K562 (cell line): ENCODE measurements at regions not wholly inside any gene's neighbourhood (a gene's known extent, or its start where the extent isn't known, plus 50 kb on each side); places are given as distances from the start of the nearest gene placed in this dataset.

Experiments
- ATF4 ChIP-seq: fragments of 450-650 bp; formaldehyde crosslinking; IDR thresholded peaks from 2 replicates; pipeline ENCODE4 v1.4.0; 2022; ENCODE audit warnings: mild to moderate bottlenecking, moderate library complexity
- RUNX1 ChIP-seq: sonication (generic); IDR thresholded peaks from 2 replicates; pipeline ENCODE4 v1.6.1; 2016; ENCODE audit warnings: antibody characterized with exemption, low read depth
- SP1 ChIP-seq: sonication (generic); formaldehyde crosslinking; IDR thresholded peaks from 2 replicates; pipeline ENCODE4 v1.8.1; 2022; ENCODE audit warnings: mild to moderate bottlenecking, missing genetic modification reagents
- TCF7 ChIP-seq: sonication (generic); IDR thresholded peaks from 2 replicates; pipeline ENCODE4 v1.6.1; 2016; ENCODE audit warnings: antibody characterized with exemption, borderline replicate concordance
- TOE1 ChIP-seq, 2 experiments: fragments of 450-650 bp in 1 of 2; sonication (generic) in 1 of 2; formaldehyde crosslinking in 1 of 2; IDR thresholded peaks; 2 replicates each; pipeline versions ENCODE4 v1.7.1 to v1.8.0; 2016 to 2022; ENCODE audit warnings: borderline replicate concordance in 2 of 2, mild to moderate bottlenecking in 2 of 2, antibody characterized with exemption in 1 of 2, inconsistent platforms in 1 of 2, low read depth in 1 of 2, missing genetic modification reagents in 1 of 2, moderate library complexity in 1 of 2
- TF ChIP-seq, protein P1 (sequence below), 2 experiments: IDR thresholded peaks in 1 of 2; conservative IDR thresholded peaks in 1 of 2; 2 replicates each; pipeline ENCODE4 v1.6.1; 2016; ENCODE audit warnings: low read depth in 2 of 2, mild to moderate bottlenecking in 1 of 2, missing compliant biosample characterization in 1 of 2, missing genetic modification characterization in 1 of 2, moderate library complexity in 1 of 2
- TF ChIP-seq, protein P2 (sequence below), 3 experiments: fragments of 200-800 bp in 1 of 3; fragments of 250-450 bp in 1 of 3; fragments of 450-650 bp in 1 of 3; sonication (Bioruptor Pico) in 1 of 3; sonication (Bioruptor generic) in 1 of 3; formaldehyde crosslinking in 1 of 3; IDR thresholded peaks; 2 replicates each; pipeline versions ENCODE4 v1.6.1 to v1.8.0; 2016 to 2022; ENCODE audit warnings: mild to moderate bottlenecking in 2 of 3, missing genetic modification characterization in 2 of 3, missing compliant biosample characterization in 1 of 3, moderate library complexity in 1 of 3

- TF ChIP-seq ATF4 (CRISPR knock-in tag), result peak; percentile 76
- no peak for TF ChIP-seq TOE1 (IDR thresholded peaks at IDR 0.05; ENCODE audit: borderline replicate concordance)
- TF ChIP-seq TOE1 (CRISPR knock-in tag; IDR thresholded peaks at IDR 0.05; ENCODE audit: borderline replicate concordance, low read depth), result no peak
- no peak for TF ChIP-seq RUNX1
- TF ChIP-seq, protein P1, sequence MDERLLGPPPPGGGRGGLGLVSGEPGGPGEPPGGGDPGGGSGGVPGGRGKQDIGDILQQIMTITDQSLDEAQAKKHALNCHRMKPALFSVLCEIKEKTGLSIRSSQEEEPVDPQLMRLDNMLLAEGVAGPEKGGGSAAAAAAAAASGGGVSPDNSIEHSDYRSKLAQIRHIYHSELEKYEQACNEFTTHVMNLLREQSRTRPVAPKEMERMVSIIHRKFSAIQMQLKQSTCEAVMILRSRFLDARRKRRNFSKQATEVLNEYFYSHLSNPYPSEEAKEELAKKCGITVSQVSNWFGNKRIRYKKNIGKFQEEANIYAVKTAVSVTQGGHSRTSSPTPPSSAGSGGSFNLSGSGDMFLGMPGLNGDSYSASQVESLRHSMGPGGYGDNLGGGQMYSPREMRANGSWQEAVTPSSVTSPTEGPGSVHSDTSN (CRISPR knock-in tag; IDR thresholded peaks at IDR 0.05; ENCODE audit: low read depth), result no peak
- TF ChIP-seq, protein P1 (tag; conservative IDR thresholded peaks at IDR 0.05; ENCODE audit: low read depth), result no peak
- no peak for TF ChIP-seq SP1 (CRISPR knock-in tag)
- TF ChIP-seq, protein P2, sequence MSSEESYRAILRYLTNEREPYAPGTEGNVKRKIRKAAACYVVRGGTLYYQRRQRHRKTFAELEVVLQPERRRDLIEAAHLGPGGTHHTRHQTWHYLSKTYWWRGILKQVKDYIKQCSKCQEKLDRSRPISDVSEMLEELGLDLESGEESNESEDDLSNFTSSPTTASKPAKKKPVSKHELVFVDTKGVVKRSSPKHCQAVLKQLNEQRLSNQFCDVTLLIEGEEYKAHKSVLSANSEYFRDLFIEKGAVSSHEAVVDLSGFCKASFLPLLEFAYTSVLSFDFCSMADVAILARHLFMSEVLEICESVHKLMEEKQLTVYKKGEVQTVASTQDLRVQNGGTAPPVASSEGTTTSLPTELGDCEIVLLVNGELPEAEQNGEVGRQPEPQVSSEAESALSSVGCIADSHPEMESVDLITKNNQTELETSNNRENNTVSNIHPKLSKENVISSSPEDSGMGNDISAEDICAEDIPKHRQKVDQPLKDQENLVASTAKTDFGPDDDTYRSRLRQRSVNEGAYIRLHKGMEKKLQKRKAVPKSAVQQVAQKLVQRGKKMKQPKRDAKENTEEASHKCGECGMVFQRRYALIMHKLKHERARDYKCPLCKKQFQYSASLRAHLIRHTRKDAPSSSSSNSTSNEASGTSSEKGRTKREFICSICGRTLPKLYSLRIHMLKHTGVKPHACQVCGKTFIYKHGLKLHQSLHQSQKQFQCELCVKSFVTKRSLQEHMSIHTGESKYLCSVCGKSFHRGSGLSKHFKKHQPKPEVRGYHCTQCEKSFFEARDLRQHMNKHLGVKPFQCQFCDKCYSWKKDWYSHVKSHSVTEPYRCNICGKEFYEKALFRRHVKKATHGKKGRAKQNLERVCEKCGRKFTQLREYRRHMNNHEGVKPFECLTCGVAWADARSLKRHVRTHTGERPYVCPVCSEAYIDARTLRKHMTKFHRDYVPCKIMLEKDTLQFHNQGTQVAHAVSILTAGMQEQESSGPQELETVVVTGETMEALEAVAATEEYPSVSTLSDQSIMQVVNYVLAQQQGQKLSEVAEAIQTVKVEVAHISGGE (CRISPR knock-in tag; IDR thresholded peaks at IDR 0.05), result no peak
- TF ChIP-seq TCF7, result no peak
Measured at GRCh38 chr5:5564898-5565297, 142.4 kb downstream of the ICE1 start (continued).
